Hindlimb muscle (tissue), 1 donor: ENCODE measurements at regions not wholly inside any gene's neighbourhood (a gene's known extent, or its start where the extent isn't known, plus 50 kb on each side); places are given as distances from the start of the nearest gene placed in this dataset.

ENCODE experiments used
- DNase-seq: peaks from one replicate; pipeline ENCODE4 v3.0.0-alpha.2; 2013

DNA sequence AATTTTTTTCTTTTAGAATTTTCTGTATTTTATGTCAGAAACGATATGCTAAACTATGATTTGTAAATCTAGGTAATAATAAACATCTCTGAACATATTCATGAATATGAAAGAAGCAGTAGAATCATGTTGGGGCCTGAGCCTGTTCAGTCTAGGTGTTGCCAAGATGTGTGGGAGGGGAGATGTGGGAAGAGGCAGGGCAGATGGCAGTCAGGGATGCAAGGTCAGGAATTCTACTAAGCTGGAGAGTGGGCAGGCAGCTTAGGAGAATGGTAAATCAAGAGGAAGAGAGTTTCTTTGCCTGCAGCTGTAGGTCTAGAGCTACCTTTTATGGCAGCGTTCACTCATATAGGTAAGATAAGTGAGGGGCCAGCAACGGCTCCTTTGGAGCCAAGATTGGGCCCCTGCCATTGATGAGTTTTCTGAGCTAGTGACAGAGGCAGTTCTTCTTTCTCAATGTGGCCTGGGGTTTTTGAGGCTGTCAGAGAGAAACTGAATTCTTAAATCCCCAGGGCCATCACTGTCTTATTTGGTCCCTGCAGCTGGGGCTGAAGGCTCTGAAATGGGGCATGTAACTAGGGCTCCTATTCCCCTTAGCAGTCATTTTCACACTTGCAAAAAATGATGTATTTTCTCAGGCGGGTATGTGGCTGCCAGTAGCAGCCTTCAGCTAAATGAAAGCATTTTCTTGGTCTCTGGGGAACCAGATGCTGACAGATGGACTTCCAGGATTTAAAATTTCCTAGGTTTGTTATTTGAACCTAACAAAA, 232.8 kb downstream of the PIK3C3 start:
- DNase-seq: no peak

DNA sequence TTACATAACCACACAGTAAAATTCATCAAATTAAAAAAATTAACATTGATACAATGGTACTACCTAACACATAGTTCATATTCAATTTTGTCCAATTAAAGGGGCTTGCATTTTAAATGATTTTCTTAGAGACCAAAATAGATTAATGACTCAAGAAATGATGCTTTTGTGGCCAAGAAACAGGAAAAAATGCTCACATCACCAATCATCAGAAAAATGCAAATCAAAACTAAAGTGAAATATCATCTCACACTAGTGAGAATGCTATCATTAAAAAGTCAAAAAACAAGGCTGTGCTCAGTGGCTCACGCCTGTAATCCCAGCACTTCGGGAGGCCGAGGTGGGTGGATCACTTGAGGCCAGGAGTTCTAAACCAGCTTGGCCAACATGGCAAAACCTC, 235.6 kb downstream of the PIK3C3 start:
- DNase-seq: no peak

DNA sequence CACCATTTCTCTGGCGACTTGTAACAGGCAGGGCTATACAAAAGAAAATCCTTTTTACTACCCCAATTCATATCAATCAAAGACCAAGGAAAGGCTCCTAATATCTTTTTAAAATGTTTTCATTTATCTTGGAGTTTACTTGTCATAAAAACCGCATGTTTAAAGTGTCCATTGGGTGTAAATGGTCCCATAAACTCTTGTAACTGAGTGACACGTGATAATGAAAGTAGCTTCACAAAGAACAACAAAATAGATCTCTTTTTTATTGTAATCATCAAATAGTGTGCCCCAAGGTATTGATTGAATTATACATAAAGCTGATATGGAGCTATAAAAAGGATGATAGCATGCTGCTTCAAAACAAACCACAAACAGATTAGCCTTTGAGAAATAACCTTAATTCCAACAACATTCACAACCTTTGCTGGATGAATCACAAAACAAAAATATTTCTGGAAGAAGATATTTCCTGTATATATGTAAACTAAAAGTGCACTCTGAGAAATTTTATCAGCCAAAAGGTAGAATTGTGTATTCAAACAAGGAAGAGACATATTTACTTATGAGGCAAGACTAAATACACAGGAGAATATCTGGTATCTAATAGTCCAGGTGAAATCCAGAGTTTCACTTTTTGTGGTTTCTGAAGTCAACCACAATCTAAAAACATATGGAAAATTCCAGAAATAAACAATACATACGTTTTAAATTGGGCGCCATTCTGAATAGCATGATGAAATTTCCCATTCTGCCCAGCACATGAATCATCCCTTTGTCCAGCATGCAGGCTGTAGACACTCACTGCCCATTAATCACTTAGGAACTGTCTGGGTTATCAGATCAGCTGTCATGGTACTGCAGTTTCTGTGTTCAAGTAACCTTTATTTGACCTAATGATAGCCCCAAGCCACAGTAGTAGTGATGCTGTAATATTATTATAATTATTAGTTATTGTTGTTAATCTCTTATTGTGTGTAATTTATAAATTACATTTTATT, 237.5 kb downstream of the PIK3C3 start:
- no peak for DNase-seq

DNA sequence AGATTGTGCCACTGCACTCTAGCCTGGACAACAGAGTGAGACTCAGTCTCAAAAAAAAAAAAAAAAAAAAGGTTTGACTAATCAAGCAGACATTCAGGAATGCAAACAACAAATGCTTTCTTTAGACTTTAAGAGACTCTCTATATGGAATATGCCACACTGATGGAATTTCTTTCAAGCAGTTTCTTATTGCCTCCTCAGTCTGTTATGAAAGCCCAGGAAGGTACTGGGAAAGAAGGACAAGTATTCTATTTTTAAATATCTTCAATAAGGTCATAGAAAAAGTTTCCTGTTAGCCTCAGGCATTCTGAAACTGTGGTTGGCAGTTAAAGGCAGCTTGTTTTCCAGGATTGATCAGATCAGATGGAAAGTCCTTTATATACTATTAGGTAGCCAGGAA, 241.6 kb downstream of the PIK3C3 start:
- no peak for DNase-seq

DNA sequence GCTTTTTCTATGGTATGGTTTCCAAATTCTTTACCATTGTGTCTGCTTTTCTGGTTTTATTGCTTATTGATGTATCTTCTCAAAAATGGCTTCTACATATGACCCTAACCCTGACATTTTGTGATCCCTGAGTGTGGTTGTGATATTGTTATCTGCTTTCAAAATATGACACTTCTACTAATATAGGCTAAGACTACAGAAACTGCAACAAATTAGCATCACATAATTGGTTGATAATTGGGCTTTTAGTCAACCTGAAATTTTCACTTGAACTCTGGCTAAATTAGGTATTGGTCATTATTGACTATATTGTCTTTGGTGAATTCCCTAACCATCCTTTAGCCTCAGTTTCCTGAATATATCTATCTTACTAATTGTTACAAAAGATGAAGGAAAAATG, 246.1 kb downstream of the PIK3C3 start:
- DNase-seq: no peak

DNA sequence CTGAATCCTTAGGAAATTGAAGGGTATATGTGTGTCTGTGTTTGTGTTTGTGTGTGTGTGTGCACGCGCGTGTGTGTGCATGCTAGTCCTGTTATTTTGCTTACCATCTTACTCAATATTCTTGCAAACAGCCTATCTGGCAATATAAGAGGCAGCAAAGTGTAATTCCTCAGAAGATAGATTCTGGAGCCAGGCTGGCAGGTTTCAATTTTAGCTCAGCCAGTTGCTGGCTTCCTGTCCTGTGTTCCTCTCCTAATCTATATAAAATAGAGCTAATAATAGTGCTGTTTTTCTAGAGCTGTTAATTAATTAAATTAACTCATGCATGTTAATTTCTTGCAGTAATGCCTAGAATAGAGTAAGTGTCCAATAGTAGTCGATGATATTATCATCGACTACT, 256.2 kb downstream of the PIK3C3 start:
- no peak for DNase-seq

DNA sequence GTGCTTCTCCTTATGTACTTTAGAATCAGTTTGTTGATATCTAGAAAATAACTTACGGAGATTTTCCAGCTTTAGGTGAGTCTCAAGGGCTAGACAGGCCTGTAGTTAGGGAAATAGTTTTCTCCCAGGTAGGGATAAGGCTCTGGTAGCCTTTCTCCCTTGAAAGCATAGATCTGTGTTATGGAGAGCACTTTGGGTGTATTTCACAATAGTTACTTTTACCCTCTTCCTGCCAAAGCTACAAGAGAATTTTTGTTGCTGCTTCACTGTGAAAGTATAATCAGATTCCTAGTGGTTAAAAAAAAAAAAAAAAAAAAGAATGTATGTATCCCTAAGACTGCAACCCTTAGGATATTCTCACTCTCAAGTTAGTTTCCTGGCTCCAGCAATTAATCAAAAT, 267.5 kb downstream of the PIK3C3 start:
- DNase-seq: no peak

DNA sequence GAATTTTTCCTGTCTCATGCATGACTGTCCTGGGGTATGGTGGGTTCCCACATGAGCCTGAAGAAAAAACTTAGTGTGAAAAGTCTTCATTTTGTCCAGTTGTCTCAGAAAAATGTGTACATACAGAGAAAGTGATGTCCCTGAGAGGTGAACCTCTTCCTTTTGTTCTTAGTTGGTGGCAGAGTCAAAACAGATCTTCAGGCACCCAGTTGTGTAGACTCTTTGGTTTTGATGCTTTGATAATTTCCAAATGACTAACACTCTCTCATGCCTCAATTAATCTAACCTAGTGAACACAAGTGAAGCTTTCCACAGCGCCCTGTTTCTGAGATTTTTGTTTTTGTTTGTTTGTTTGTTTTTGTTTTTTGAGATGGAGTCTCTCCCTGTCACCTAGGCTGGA, 273.5 kb downstream of the PIK3C3 start:
- no peak for DNase-seq

DNA sequence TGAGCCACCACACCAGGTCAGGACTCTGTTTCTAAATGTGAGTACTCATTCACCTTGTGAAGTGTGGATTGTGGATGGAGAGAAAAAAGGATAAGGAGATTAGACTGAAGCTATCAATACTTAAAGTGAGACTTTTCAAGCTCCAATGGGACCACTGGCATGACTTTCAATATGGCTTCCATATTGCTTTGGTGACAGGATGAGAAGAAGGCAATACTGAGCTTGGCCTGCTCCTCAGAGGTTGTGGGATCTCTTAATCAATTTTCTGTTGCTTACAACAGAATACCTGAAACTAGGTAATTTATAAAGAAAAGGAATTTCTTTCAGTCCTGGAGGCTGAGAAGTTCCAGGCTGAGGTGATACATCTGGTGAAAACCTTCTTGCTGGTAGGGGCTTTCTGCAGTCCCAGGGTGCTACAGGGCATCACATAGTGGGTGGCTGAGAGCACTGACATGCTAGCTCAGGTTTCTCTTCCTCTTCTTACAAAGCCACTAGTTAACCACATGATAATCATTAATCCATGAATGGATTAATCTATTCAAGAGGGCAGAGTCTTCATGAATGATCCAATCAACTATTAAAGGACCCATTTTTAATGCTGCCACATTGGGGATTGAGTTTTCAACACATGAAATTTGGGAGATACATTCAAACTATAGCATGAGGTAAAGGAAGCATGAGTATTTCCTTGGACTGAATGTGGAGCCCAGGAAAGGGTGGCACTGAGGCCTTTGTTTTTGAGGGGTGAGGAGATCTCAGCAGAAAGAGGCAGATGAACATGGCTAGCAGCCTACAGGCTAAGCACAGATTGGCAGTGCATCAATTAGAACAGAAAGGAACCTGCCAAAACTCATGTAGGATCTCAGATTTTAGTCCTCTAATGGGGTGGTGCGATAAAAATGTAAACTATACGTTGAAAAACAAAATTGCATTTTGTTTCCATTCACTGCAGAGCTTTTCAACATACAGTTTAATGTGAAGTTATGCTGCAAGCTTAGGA, 274.5 kb downstream of the PIK3C3 start:
- DNase-seq: no peak

DNA sequence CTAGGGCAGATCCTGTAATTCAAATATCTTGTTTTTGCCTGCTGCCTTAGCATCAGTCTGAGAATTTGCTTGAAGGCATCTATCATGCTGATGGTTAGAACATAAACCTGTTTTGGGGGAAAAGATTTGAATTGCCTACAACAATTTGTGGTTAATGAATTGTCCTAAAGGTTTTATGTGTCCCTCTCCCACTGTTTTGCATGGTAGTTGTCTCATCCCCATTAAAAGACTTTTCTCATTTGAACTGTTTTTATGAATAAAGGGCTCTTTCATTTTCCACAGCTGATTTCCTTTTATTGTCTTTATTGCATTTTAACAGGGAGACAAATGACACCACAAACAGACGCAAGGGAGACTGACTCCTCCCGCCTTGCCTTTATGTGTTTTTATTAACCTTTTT, 275.6 kb downstream of the PIK3C3 start:
- no peak for DNase-seq

DNA sequence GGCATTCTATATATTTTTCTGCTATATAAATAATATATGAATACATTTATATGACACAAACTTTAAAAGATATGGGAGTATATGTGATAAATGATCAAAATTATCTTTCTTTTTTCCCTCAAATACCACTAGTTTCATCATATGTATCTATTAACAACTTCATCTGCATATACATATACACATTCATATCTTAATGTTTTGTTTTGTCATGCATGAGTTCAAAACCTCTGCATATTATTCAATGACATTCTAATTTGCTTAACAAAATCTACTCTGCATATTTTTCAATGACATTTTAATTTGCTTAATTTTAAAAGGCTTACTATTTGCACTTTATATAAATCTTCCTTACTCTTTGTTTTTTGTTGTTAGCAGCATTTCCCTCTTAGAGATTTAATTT, 276.2 kb downstream of the PIK3C3 start:
- no peak for DNase-seq

DNA sequence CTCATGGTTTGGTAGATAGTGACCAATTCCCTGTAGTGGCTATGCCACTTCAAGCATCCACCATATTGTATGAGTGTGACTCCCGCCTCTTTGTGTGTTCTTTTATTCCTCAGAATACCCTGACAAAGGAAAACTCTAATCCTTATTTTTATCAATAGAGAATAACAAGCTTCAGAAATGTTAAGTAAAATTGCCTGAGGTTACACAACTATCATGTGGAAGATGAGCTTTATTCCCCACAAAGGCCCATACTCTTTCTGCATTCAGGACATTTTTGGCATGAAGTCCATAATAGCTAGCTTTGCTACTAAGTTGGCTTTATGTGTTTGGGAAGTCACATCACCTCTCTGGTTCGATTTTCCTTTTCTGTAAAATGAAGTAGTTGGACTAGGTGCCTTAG, 276.8 kb downstream of the PIK3C3 start:
- no peak for DNase-seq

DNA sequence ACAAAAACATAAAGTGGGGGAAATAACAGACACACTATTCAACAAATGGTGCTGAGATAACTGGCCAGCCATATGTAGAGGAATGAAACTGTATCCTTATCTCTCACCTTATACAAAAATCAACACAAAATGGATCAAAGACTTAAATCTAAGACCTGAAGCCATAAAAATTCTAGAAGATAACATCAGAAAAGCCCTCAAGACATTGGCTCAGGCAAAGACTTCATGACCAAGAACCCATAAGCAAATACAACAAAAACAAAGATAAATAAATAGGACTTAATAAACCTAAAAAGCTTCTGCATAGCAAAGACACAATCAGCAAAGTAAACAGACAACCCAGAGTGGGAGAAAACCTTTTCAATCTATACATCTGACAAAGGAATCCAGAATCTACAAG, 278.9 kb downstream of the PIK3C3 start:
- no peak for DNase-seq

DNA sequence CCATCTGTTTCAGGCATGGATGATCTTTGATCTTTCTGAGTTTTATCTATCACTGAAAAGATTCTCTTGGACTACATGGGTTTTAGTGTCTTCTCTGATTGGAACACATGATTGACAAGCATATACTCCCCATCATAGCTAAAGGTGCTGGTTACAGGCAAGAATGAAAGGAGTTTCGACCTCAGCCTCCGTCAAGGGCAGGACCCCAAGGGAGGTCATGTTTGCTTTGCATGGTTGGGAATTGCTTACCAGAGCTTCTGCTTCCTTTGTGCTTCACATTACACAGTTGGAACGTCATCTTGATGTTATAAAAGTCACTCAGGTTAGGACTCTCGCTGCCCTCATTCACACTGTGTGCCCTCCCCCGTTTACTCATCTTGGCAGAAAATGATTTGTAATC, 287.7 kb downstream of the PIK3C3 start:
- DNase-seq: no peak

DNA sequence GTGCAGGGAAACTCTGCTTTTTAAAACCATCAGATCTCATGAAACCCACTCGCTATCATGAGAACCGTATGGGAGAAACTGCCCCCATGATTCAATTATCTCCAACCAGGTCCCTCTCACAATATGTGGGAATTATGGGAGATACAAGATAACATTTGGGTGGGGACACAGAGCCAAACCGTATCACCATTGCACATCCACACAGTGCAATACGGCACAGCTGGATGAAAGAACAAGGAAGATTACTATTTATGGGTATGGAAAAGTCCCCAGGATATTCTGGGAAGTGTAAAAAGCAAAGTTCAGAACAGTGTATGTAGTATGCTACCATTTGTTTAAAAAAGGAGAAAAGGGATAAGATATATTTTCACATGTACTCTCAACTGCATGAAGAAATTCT, 290.1 kb downstream of the PIK3C3 start:
- DNase-seq: no peak

DNA sequence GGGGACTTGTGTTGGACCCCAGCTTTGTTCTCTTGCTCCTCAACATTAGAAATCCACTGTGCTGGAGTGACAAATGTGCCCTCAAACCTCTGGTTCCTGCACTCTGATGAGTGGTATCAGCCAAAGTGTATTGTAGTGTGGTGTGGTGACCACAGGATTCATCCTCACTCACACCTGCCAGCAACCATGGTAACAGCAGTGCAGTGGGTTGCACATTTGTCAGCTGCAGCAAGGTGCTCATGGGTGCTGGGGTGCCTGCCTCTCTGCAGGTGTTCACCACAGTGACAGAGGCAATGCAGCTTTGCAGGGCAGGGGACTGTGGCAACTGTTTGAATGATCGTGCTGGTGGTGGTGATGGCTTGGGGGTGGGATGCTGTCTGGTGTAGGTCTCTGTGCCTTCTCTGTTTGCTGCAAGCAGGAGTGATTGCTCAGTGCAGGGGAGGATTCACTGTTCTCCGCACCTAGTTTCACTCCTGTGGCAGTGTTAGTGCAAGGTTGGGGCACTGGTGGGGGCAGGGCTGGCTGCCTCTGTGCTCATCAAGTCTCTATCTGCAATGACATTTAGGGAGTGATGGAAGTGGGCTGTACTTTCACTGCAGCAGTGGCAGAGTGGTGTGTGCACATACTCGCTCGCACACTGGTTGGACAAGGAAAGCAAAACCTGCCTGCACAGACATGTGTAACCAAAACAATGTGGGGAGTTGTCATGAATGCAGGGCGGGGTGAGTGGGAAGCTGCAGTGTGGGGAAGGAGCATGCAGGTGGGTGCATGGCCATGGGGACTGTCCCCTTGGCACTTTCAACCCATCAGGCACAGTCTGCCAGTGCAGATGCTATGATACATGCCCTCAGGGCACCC, 301.1 kb downstream of the PIK3C3 start:
- DNase-seq: no peak

DNA sequence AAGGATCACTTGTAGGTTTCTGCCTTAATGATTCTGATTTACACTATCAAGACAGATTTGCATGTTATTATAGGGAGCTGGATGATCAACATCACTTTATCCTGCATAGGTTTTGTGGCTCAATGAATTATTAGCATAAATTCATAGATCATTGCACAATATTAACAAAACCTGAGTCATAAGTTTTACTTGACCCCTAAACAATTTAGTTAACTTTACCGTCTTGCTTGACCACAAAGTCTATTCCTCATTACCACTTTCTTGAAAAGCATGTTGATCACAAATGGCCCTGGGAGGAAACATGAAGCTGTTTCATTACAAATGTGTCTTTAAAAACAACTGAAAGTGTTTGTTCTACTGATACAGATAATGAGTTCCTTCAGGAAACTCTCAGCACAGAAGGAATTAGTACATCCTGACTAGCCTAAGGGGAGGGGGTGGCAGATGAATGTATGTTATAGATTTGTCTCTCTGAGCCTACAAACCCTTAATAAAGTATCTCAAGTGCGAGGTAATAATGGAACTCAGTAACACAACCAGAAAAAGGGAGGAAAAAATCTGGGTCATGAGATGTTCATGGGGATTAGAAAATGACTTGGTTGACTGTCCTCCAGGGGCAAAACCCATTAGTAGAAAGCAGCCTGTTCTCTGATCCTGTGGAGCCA, 303.4 kb downstream of the PIK3C3 start:
- DNase-seq: no peak

DNA sequence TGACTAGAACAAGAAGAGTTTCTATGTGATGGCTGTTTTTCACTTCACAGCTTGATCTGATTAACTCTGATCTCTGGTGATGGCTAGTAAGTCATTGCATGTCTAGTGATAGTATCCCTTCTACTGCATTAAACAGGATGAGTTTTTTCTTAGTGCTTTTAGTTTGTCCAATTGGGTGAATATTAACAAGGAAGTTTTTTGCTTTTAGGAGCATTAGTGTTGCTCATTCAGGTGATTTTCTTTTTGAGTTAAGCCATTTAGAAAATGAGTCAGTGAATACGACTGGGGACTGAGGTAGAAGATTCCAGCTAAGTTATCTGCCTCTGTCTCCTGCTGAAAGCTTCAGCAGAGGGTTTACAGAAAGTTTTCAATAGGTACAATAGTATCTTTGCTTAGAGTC, 306.7 kb downstream of the PIK3C3 start:
- no peak for DNase-seq

DNA sequence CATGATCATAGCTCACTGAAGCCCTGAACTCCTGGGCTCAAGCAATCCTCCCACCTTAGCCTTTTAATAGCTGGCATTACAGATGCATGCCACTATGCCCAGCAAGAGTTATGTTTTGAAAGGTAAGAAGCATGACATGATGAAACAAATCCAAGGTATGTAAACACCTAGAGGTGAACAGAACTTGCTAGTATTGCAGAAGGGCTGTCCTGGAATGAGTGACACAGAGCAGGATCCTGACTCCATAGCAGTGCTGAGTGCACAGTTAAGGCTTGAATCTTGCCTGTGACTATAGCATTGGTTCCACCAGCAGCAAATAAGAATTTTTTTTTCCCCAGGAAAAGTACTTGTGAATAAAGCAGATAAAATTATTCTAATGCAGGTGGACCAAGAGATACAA, 309.5 kb downstream of the PIK3C3 start:
- no peak for DNase-seq

DNA sequence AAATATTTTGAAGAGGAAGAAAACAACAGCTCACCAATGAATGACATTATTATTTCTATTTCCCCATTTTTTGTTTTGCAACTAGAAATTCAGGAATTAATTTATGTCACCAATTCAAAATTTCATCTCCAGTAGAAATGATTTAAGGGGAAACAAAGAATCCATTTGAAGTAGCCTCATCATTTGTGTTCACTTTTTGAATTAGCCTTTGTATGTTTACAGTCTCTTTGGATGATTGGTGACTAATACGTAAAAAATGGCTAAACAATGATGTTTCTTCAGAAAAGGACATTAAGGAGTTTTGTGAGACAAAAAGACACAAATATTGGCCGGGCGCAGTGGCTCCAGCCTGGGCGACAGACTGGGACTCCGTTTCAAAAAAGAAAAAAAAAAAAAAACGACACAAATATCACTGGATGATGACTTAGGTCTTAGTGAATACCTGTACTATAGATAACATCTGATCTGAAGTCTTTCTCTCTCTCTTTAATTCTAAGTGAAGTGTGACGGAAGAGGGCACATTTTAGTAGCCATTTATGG, 313.2 kb downstream of the PIK3C3 start:
- DNase-seq: no peak

DNA sequence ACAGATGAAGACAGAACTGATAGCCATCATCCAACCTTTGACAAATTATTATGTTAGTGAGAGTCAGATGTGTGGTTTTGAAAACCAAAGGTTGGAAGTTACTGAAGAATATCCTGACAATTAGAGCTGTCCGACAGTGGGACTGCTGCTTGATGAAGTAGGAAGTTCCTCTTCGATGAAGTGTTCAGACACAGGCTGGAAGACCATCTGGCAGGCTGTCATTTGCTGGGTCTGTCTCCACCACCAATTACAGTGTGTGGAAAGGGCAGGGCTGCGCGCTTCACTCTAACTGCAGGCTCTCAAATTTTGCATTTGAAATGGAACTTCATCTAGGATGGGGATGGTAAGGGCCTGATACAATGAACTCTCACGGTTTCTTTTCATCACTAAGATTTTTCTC, 313.8 kb downstream of the PIK3C3 start:
- no peak for DNase-seq
